Stimulated activated CD4-positive, alpha-beta T cell treated with anti-CD3 and anti-CD28 coated beads, Interleukin-2, amount 100 ng/mL, for 24 hours (primary cell): ENCODE measurements at regions not wholly inside any gene's neighbourhood (a gene's known extent, or its start where the extent isn't known, plus 50 kb on each side); places are given as distances from the start of the nearest gene placed in this dataset.
"Not testable (repeated sequence)": the region's sequence is repeated elsewhere in the genome, so short reads cannot be mapped to it uniquely, and the experiment has no call there.

ENCODE experiments used
- DNase-seq, 2 donors: peaks; one replicate each; pipeline ENCODE4 v3.0.0-alpha.2; 2020

DNA sequence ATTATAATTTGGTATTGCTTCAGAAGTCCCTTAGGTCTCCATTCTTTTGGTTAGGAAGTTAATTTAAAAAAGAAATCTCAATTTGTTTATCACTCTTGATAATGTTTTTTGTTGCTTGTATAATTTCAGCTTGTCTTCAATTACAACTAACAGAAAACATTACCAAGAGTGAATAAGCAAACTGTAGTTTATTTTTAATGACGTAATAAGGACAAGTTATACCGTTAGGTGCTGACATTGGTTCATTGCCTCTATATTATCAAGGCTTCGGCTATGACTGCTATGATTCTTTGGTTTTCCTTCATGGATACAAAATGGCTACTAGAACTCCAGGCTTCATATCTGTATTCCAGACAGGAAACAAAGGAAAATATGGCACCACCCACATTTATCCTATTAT, 220.6 kb downstream of the PTGER3 start:
- no peak for DNase-seq

GRCh38 chr1:70828177-70828576, 219.4 kb downstream of the PTGER3 start:
- DNase-seq, result no peak

DNA sequence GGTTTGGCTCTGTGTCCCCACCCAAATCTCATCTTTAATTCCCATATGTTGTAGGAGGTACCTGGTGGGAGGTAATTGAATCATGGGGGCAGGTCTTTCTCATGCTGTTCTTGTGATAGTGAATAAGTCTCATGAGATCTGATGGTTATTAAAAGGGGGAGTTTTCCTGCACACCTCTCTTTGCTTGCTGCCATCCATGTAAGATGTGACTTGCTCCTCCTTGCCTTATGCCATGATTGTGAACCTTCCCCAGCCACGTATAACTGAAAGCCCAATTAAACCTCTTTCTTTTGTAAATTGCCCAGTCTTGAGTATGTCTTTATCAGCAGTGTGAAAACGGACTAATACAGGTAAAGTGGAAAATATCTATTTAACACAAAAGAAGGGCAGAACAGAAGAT, 213.3 kb downstream of the PTGER3 start:
- DNase-seq, result not testable (repeated sequence)

DNA sequence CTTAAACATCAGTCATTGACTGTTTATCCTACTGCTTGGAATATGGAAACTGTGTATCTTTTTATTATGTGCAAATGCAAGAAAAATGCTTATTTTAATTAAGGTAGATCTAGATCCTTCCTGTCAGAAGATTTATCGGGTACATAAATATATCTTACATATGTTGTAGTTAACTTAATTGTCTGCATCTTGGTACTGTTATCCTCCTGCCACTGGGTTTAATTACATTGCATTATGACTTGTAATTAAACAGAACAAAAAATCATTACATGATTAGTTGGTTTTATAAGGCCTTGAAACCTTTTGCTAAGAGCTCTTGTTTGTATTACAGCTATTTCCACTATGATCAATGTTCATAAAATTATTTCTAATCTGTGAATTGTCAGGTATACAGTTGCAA, 211.2 kb downstream of the PTGER3 start:
- no peak for DNase-seq

DNA sequence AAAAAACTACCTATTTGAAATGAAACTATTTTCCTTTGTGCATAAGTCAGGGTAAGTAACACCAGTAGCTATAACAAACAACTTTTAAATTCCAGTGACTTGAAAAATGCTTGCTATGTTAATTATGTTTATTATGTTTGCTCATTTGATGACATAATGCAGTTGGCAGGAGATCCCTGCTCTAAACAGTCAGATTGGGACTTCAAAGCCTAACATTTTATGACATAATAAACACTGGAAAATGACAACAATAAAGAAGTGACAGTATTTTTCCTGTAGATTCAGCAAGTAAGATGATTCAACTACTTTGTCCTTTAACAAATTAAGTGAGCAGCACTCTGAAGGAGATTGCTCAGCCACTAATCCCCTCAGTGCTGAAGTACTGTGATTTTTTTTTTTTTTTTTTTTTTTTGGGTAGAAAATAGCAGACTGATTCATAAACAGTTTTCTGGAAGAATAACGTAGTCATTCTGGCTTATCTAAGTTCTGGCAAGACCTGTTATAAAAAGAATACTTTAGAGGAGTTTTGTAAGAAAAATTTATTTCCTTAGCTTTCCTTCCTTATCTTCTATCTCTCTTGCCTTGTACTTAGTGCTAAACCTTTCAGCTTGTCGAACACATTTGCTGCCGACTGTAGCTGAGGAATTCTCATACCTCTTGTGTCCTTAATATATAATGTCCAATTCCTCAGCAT, 207.2 kb downstream of the PTGER3 start:
- DNase-seq, result no peak

DNA sequence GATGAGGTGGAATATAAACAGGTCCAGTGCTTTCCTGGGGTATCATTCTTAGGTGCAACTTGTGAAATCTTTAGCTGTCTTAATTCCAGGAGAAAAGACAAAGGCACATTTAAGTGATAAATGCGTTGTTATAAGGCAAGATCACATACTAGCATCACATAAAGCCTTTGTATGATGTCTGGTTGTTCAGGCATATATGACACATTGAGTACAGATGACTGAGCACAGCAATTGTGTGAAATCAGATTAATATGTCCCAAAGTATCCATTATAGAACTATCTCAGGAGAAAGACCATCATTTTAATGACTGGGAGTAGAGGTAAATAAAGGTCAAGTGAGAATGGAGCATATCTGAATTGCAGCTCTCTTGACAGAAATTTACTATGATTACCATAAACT, 205.1 kb downstream of the PTGER3 start:
- no peak for DNase-seq

DNA sequence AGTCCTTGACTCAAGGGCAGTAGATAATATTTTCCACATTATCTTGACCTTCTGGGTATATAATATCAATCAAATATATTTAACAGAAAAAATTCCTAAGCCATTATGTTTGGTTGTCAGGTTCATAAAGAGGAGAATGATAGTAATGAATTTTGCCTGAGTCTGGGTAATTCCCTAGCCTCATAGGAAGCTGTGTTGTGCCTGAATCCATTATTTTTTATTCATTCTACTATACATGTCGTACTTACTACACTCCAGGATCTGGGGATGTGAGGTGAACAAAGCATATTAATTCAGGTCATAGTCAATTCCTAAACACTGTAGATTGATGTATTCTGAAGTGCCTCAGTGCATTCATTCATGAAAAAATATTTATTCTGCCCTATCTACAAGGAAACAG, 204.2 kb downstream of the PTGER3 start:
- DNase-seq, result no peak

- no peak for DNase-seq
Measured at GRCh38 chr1:70847013-70847412, 200.6 kb downstream of the PTGER3 start.

DNA sequence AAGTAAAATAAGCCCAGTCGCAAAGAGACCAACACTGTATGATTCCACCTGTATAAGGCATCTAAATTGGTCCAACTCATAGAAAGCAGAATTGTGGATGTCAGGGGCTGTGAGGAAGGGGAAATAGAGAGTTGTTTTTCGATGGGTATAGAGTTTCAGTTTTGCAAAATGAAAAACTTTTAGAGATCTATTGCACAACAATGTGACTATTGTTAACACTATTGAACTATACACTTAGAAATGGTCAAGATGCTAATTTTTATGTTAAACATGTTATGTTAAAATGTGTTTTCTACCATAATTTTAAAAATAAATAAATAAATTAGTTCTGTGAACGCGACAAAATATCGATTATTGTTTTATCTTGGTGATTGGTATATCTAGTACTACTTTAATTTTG, 192.4 kb downstream of the PTGER3 start:
- no peak for DNase-seq

- DNase-seq, result no peak
Measured at GRCh38 chr1:70856201-70856600, 191.4 kb downstream of the PTGER3 start.

- DNase-seq, result no peak
Measured at GRCh38 chr1:70863239-70863638, 184.4 kb downstream of the PTGER3 start.

DNA sequence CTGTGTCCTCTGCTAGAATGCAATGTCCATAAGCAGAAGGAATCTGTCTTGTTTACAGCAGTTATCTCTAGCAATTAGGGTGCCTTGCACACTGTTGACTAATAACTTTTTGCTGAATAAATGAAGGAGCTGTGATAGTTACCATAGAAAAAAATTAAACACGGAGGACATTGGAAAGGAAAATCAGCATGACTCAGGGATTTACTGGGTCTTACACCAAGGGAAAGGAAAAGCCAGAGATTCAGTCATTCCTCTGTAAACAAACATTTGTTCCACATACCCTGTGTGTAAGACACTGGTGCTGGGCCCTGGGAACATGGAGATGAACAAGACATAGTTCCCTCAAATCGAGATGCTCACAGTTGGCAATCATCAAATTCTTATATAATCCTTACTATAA, 183.3 kb downstream of the PTGER3 start:
- DNase-seq, result no peak

GRCh38 chr1:70866542-70867264, 180.9 kb downstream of the PTGER3 start:
- DNase-seq, result no peak

DNA sequence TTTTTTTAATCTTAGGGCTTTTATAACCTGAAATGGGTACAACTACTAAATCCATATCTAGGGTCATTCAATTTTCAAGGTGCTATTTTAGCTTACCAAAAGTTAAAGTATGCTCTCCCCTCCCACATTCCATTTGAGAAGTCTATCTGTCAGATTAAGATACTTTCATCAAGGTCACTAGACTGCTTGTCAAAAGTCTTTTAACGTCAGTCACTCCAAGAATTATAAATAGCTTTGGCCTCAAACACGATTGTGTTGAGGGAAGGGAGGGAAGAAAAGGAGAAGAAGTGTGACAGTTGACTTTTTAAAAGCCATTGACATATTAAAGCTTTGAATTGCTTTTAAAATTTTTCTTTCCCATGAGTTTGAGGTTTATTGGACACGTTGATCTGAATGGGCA, 175.8 kb downstream of the PTGER3 start:
- no peak for DNase-seq

- DNase-seq, result no peak
Measured at GRCh38 chr1:70874063-70874462, 173.6 kb downstream of the PTGER3 start.

DNA sequence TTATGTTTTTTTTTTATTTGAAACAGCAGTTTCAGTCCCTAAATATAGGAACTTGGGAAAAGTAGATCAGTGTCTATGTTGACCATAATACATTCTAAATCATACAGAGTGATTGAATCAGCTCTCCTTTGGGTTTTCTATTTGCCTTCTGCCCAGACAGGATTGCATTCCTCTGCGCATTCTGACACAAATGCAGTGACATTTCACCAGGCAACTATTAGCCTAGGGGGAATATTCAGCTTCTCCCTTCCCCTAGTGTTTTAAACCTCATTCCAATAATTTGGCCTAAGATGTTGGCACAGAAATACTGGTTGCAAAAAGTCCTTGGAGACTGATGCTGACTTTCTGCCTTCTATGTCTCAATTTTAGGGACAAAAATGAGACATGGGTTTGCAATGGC, 172.8 kb downstream of the PTGER3 start:
- no peak for DNase-seq

GRCh38 chr1:70877343-70877742, 170.3 kb downstream of the PTGER3 start:
- DNase-seq, result no peak

GRCh38 chr1:70887936-70888335, 159.7 kb downstream of the PTGER3 start:
- no peak for DNase-seq

- no peak for DNase-seq
Measured at GRCh38 chr1:70888722-70889121, 158.9 kb downstream of the PTGER3 start.

GRCh38 chr1:70890408-70890807, 157.2 kb downstream of the PTGER3 start:
- DNase-seq, result no peak

DNA sequence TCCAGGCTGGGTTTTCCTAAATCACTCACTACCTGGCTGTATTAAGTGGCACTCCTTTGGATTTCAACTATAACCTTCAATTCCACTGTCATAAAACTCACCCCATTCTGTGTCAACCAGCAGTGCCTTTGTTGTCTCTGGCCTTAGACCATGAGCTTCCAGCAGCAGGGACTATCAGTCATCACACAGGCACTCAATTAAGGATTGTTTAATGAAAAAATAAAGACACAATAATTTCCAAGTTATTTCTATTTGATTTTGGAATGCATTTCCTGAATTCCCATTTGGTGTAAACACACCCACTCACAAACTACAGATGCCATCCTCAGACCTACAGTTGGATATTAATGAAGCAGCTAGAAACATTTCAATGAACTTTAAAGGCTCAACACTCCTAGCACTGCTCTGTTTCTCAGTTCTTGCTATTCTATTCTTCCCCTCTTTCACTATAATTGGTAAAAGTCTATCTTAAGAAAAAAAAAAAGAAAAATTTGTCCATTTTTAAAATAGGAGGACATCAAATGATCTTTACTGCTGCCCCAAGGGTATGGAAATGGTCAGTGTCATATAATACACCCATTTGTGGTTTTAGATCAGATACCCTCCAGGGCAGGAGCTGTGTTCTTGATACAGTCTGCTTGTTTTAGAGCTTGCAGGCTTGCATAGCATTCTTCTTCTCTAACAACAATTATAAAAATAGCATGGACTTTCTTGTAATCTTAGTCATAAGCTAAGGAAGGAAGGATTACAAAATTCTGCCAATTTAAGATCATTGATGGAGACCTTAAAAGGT, 156.4 kb downstream of the PTGER3 start:
- DNase-seq, result no peak

DNA sequence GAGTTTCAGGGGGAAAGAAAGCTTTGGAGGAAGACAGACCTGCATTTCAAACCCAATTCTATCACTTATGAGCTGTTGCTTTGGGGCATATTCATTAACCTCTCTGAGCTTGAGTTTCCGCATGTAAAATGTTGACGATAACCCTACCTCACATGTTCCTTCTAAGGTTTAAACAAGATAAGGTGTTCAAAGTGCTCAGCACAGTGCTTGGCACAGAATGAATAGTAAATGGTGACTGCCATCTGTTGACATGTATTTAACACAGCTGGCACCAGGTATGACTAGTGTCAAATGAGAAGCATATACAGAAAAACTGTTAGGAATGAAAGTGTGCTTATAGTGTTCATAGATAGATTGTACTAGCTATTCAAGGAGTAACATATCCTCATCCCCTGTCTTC, 155.5 kb downstream of the PTGER3 start:
- DNase-seq, result no peak

DNA sequence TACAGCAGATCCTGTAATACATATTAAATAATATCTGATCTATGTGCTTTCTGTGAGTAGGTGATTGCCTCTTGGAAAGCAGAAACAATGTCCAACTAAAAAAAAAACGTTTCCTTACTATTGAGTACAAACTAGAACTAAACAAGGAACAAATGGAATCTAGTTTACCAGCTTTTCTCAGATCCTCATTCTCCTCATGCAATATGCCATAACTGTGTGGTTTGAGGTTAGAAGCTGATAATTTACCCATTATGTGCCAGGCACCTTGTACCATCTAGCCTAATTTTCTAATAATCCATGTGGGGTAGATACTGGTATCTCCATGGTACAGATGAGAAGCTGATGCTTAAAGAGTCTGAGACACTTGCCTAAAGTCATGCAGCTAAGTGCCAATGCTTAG, 154.7 kb downstream of the PTGER3 start:
- DNase-seq, result no peak

- DNase-seq, result no peak
Measured at GRCh38 chr1:70893381-70893780, 154.2 kb downstream of the PTGER3 start.
